ENCODE measurements at regions not wholly inside any gene's neighbourhood (a gene's known extent, or its start where the extent isn't known, plus 50 kb on each side); places are given as distances from the start of the nearest gene placed in this dataset.

GRCh38 chr21:25822981-25823380, 88.2 kb downstream of the GABPA start:
- H3K4me1 ChIP-seq (ENCODE audit: control insufficient read depth, insufficient read depth, low read length): peaks cover 3% of the 10 kb centered on the region

GRCh38 chr21:25826652-25827051, 91.9 kb downstream of the GABPA start:
- no peak overlapping the region for H3K27ac ChIP-seq (ENCODE audit: low read depth, low read length)
- H3K9ac ChIP-seq (ENCODE audit: low read length): no peak overlapping the region
- H3K4me1 ChIP-seq (ENCODE audit: control insufficient read depth, insufficient read depth, low read length): no peaks in the 10 kb centered on the region

More at GRCh38 chr21:25822981-25823380, 88.2 kb downstream of the GABPA start:
- Histone ChIP-seq H3K27me3 (ENCODE audit: control insufficient read depth, insufficient read depth, low read length) (no peaks in the 10 kb centered on the region), H3K4me3 (ENCODE audit: low read length) (no peak overlapping the region), H3K27ac (ENCODE audit: low read depth, low read length) (no peak overlapping the region), H3K9ac (ENCODE audit: low read length) (no peak overlapping the region), H3K36me3 (ENCODE audit: control insufficient read depth, insufficient read depth, low read length) (no peaks in the 10 kb centered on the region)

GRCh38 chr21:25827513-25827912, 92.7 kb downstream of the GABPA start:
- H3K27me3 ChIP-seq (ENCODE audit: control insufficient read depth, insufficient read depth, low read length): no peaks in the 10 kb centered on the region

More at GRCh38 chr21:25826652-25827051, 91.9 kb downstream of the GABPA start:
- Histone ChIP-seq H3K27me3 (ENCODE audit: control insufficient read depth, insufficient read depth, low read length) (no peaks in the 10 kb centered on the region), H3K36me3 (ENCODE audit: control insufficient read depth, insufficient read depth, low read length) (no peaks in the 10 kb centered on the region), H3K4me3 (ENCODE audit: low read length) (no peak overlapping the region)

More at GRCh38 chr21:25827513-25827912, 92.7 kb downstream of the GABPA start:
- no peak overlapping the region for H3K4me3 ChIP-seq (ENCODE audit: low read length)
- H3K36me3 ChIP-seq (ENCODE audit: control insufficient read depth, insufficient read depth, low read length): no peaks in the 10 kb centered on the region
- no peak overlapping the region for H3K9ac ChIP-seq (ENCODE audit: low read length)
- H3K27ac ChIP-seq (ENCODE audit: low read depth, low read length): peak overlapping the region; percentile 17
- H3K4me1 ChIP-seq (ENCODE audit: control insufficient read depth, insufficient read depth, low read length): no peaks in the 10 kb centered on the region
